ENCODE measurements at regions not wholly inside any gene's neighbourhood (a gene's known extent, or its start where the extent isn't known, plus 50 kb on each side); places are given as distances from the start of the nearest gene placed in this dataset.

DNA sequence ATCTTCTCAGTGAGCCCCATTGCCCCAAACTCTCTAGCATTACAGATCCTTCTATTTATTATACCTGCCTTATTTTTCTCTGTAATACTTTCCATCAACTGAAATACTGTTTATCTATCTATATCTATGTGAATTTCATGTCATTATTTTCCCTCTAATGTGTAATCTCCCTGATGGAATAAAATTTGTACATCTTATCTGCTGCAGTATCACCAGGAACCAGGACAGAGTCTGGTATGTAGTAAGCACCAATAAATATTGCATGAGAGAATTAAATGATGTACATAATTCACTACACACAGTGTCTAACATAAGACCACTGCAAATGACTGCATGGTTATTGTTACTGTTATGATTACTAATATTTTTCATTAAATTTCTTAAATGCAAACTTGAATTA lies 759.1 kb downstream of the PRELID2 start:
- intact Hi-C loops (cut with DNase I), result no loop called here
- no peaks in the 10 kb centered on the region for H3K4me1 ChIP-seq
- H3K27me3 ChIP-seq, result no peaks in the 10 kb centered on the region
- DNase-seq (no peak), ATAC-seq (no peak)
- H3K27ac ChIP-seq, result no peak overlapping the region
- no peaks in the 10 kb centered on the region for H3K36me3 ChIP-seq
- no peaks in the 10 kb centered on the region for H3K9me3 ChIP-seq
- H3K4me3 ChIP-seq, result no peak overlapping the region
- TF ChIP-seq, protein P1, sequence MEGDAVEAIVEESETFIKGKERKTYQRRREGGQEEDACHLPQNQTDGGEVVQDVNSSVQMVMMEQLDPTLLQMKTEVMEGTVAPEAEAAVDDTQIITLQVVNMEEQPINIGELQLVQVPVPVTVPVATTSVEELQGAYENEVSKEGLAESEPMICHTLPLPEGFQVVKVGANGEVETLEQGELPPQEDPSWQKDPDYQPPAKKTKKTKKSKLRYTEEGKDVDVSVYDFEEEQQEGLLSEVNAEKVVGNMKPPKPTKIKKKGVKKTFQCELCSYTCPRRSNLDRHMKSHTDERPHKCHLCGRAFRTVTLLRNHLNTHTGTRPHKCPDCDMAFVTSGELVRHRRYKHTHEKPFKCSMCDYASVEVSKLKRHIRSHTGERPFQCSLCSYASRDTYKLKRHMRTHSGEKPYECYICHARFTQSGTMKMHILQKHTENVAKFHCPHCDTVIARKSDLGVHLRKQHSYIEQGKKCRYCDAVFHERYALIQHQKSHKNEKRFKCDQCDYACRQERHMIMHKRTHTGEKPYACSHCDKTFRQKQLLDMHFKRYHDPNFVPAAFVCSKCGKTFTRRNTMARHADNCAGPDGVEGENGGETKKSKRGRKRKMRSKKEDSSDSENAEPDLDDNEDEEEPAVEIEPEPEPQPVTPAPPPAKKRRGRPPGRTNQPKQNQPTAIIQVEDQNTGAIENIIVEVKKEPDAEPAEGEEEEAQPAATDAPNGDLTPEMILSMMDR (IDR thresholded peaks at IDR 0.05), result no peak

- intact Hi-C loops (cut with DNase I), result no loop called here
- ATAC-seq, result no peak
- 18 to 24% (median 23%) methylated on average over 1 of the region's 1 CpG for WGBS, 4 donors
- no peaks in the 10 kb centered on the region for H3K9me3 ChIP-seq
- no peaks in the 10 kb centered on the region for H3K4me1 ChIP-seq
- no peak for DNase-seq
- H3K27me3 ChIP-seq, result no peaks in the 10 kb centered on the region
- H3K4me3 ChIP-seq, result no peak overlapping the region
- no peak for TF ChIP-seq POLR2A (IDR thresholded peaks at IDR 0.05)
- TF ChIP-seq, protein P1 (IDR thresholded peaks at IDR 0.05), result no peak
- no peaks in the 10 kb centered on the region for H3K36me3 ChIP-seq
- no peak overlapping the region for H3K27ac ChIP-seq
These were observed 762.3 kb downstream of the PRELID2 start for GRCh38 chr5:145072889-145073288.

- intact Hi-C loops (cut with DNase I), result no loop called here
- TF ChIP-seq POLR2A (IDR thresholded peaks at IDR 0.05), result no peak
- TF ChIP-seq, protein P1 (IDR thresholded peaks at IDR 0.05), result no peak
- Histone ChIP-seq H3K27ac (no peak overlapping the region), H3K9me3 (no peaks in the 10 kb centered on the region), H3K27me3 (no peaks in the 10 kb centered on the region), H3K36me3 (no peaks in the 10 kb centered on the region), H3K4me1 (no peaks in the 10 kb centered on the region), H3K4me3 (no peak overlapping the region)
- 79 to 84% (median 81%) methylated on average over 3 of the region's 3 CpGs for WGBS, 4 donors
- DNase-seq, result no peak
- no peak for ATAC-seq
These were observed 766.4 kb downstream of the PRELID2 start for GRCh38 chr5:145068721-145069120.

GRCh38 chr5:145062280-145063062 lies 772.7 kb downstream of the PRELID2 start:
- H3K9me3 ChIP-seq, result no peaks in the 10 kb centered on the region
- intact Hi-C loops (cut with DNase I), result no loop called here
- no peaks in the 10 kb centered on the region for H3K27me3 ChIP-seq
- no peak overlapping the region for H3K27ac ChIP-seq
- WGBS, 4 donors, result 74 to 88% (median 77%) methylated on average over 6 of the region's 6 CpGs
- no peaks in the 10 kb centered on the region for H3K36me3 ChIP-seq
- no peak for DNase-seq
- no peaks in the 10 kb centered on the region for H3K4me1 ChIP-seq
- H3K4me3 ChIP-seq, result no peak overlapping the region
- TF ChIP-seq, protein P1 (IDR thresholded peaks at IDR 0.05), result no peak
- TF ChIP-seq POLR2A (IDR thresholded peaks at IDR 0.05), result no peak
- no peak for ATAC-seq

All from heart left ventricle (tissue), 16 donors.